Activated CD4-positive, alpha-beta T cell treated with anti-CD3 and anti-CD28 coated beads for 36 hours (primary cell): ENCODE measurements at regions not wholly inside any gene's neighbourhood (a gene's known extent, or its start where the extent isn't known, plus 50 kb on each side); places are given as distances from the start of the nearest gene placed in this dataset.
A peak's percentile ranks its signal among the peaks of the same experiment; 100 is the strongest.
"Not testable (repeated sequence)": the region's sequence is repeated elsewhere in the genome, so short reads cannot be mapped to it uniquely, and the experiment has no call there.

Source experiments
- ATAC-seq: fragments of 200-7000 bp; cut with Tn5 transposase; one replicate; pipeline ENCODE4 v1.10.0; 2021; ENCODE audit warnings: mild to moderate bottlenecking, moderate library complexity
- CTCF ChIA-PET: fragments of 350-600 bp; sonication (Branson Sonifier 250); formaldehyde crosslinking; loops from one replicate; lab custom pipeline; 2021; ENCODE audit warnings: antibody characterized with exemption; lab: Charles Lee
- POLR2A ChIA-PET: fragments of 350-600 bp; sonication (Branson Sonifier 250); formaldehyde crosslinking; loops from one replicate; lab custom pipeline; 2021; ENCODE audit warnings: antibody characterized with exemption, inconsistent platforms; lab: Charles Lee
- DNase-seq: peaks from one replicate; pipeline ENCODE4 v3.0.0-alpha.2; 2020
- H3K27ac Mint-ChIP-seq: one replicate; pipeline ENCODE4 v1.8.0; 2021; ENCODE audit warnings: mixed read lengths
- H3K27me3 Mint-ChIP-seq: one replicate; pipeline ENCODE4 v1.8.0; 2021; ENCODE audit warnings: mixed read lengths
- H3K36me3 Mint-ChIP-seq: one replicate; pipeline ENCODE4 v1.8.0; 2021; ENCODE audit warnings: low read depth, mixed read lengths
- H3K4me1 Mint-ChIP-seq: one replicate; pipeline ENCODE4 v1.8.0; 2021; ENCODE audit warnings: mixed read lengths
- H3K4me3 Mint-ChIP-seq: one replicate; pipeline ENCODE4 v1.8.0; 2021; ENCODE audit warnings: mild to moderate bottlenecking, moderate library complexity, mixed read lengths
- H3K9me3 Mint-ChIP-seq: one replicate; pipeline ENCODE4 v1.8.0; 2021; ENCODE audit warnings: low read depth, mixed read lengths
- intact Hi-C, 2 experiments: fragments of 100-400 bp; cut with DNase I in 1 of 2; cut with micrococcal nuclease in 1 of 2; formaldehyde crosslinking; loops; one replicate each; pipeline versions ENCODE4 v1.14.2 to v1.15.1; 2022 to 2024; cut with DNase I, micrococcal nuclease

- H3K27me3 Mint-ChIP-seq, intact Hi-C loops, ATAC-seq, H3K27ac Mint-ChIP-seq, DNase-seq, H3K4me3 Mint-ChIP-seq, CTCF ChIA-PET, POLR2A ChIA-PET, H3K4me1 Mint-ChIP-seq, H3K9me3 Mint-ChIP-seq, H3K36me3 Mint-ChIP-seq: not testable (repeated sequence)
Measured at GRCh38 chr17:20387549-20387948, 79.8 kb downstream of the LGALS9B start.

GRCh38 chr17:20381358-20382300, 85.7 kb downstream of the LGALS9B start:
- CTCF ChIA-PET, POLR2A ChIA-PET, H3K27ac Mint-ChIP-seq, intact Hi-C loops, H3K27me3 Mint-ChIP-seq, H3K4me1 Mint-ChIP-seq, H3K9me3 Mint-ChIP-seq, H3K36me3 Mint-ChIP-seq: not testable (repeated sequence)
- peak; percentile 81 for ATAC-seq
- peak overlapping the region; percentile 48 for H3K4me3 Mint-ChIP-seq
- peak; percentile 49 for DNase-seq

- POLR2A ChIA-PET, CTCF ChIA-PET, ATAC-seq, intact Hi-C loops, H3K4me3 Mint-ChIP-seq, H3K36me3 Mint-ChIP-seq, H3K4me1 Mint-ChIP-seq, DNase-seq, H3K27ac Mint-ChIP-seq, H3K27me3 Mint-ChIP-seq, H3K9me3 Mint-ChIP-seq: not testable (repeated sequence)
Measured at GRCh38 chr17:20380625-20381024, 86.7 kb downstream of the LGALS9B start.

GRCh38 chr17:20379251-20379650, 88.1 kb downstream of the LGALS9B start:
- H3K9me3 Mint-ChIP-seq, POLR2A ChIA-PET, DNase-seq, H3K4me1 Mint-ChIP-seq, ATAC-seq, H3K27me3 Mint-ChIP-seq, intact Hi-C loops, H3K36me3 Mint-ChIP-seq, CTCF ChIA-PET, H3K4me3 Mint-ChIP-seq, H3K27ac Mint-ChIP-seq: not testable (repeated sequence)

- H3K27ac Mint-ChIP-seq, H3K9me3 Mint-ChIP-seq, H3K27me3 Mint-ChIP-seq, intact Hi-C loops, H3K36me3 Mint-ChIP-seq, ATAC-seq, H3K4me3 Mint-ChIP-seq, DNase-seq, CTCF ChIA-PET, H3K4me1 Mint-ChIP-seq, POLR2A ChIA-PET: not testable (repeated sequence)
Measured at GRCh38 chr17:20376642-20377041, 90.7 kb downstream of the LGALS9B start.

- DNase-seq, H3K9me3 Mint-ChIP-seq, ATAC-seq, CTCF ChIA-PET, H3K4me3 Mint-ChIP-seq, H3K4me1 Mint-ChIP-seq, H3K27ac Mint-ChIP-seq, intact Hi-C loops, POLR2A ChIA-PET, H3K27me3 Mint-ChIP-seq, H3K36me3 Mint-ChIP-seq: not testable (repeated sequence)
Measured at GRCh38 chr17:20375745-20376144, 91.6 kb downstream of the LGALS9B start.
